Activated CD8-positive, alpha-beta memory T cell treated with anti-CD3 and anti-CD28 coated beads, Interleukin-2, amount 50 U/mL, for 24 hours (primary cell): ENCODE measurements at regions not wholly inside any gene's neighbourhood (a gene's known extent, or its start where the extent isn't known, plus 50 kb on each side); places are given as distances from the start of the nearest gene placed in this dataset.

Source experiments
- DNase-seq: peaks from one replicate; pipeline ENCODE4 v3.0.0-alpha.2; 2020; ENCODE audit errors: extremely low read depth

- DNase-seq: no peak
Measured at GRCh38 chr20:52578559-52578958, 387.0 kb upstream of the ZFP64 start.

- no peak for DNase-seq
Measured at GRCh38 chr20:52577696-52578095, 386.1 kb upstream of the ZFP64 start.

- DNase-seq: no peak
Measured at GRCh38 chr20:52572687-52573086, 381.1 kb upstream of the ZFP64 start.

- DNase-seq: no peak
Measured at GRCh38 chr20:52569201-52569600, 377.6 kb upstream of the ZFP64 start.

- no peak for DNase-seq
Measured at GRCh38 chr20:52565614-52566013, 374.0 kb upstream of the ZFP64 start.

GRCh38 chr20:52564594-52564993, 373.0 kb upstream of the ZFP64 start:
- DNase-seq: no peak

GRCh38 chr20:52552181-52552872, 360.7 kb upstream of the ZFP64 start:
- DNase-seq: no peak

- DNase-seq: no peak
Measured at GRCh38 chr20:52542131-52542530, 350.6 kb upstream of the ZFP64 start.

GRCh38 chr20:52540509-52540908, 348.9 kb upstream of the ZFP64 start:
- DNase-seq: no peak

- no peak for DNase-seq
Measured at GRCh38 chr20:52539891-52540290, 348.3 kb upstream of the ZFP64 start.

- no peak for DNase-seq
Measured at GRCh38 chr20:52536841-52537400, 345.3 kb upstream of the ZFP64 start.

- DNase-seq: no peak
Measured at GRCh38 chr20:52536040-52536439, 344.5 kb upstream of the ZFP64 start.

GRCh38 chr20:52534616-52535015, 343.0 kb upstream of the ZFP64 start:
- no peak for DNase-seq

GRCh38 chr20:52533401-52533800, 341.8 kb upstream of the ZFP64 start:
- DNase-seq: no peak

- no peak for DNase-seq
Measured at GRCh38 chr20:52532674-52533073, 341.1 kb upstream of the ZFP64 start.

- no peak for DNase-seq
Measured at GRCh38 chr20:52530571-52530970, 339.0 kb upstream of the ZFP64 start.

GRCh38 chr20:52529826-52530225, 338.2 kb upstream of the ZFP64 start:
- no peak for DNase-seq

- no peak for DNase-seq
Measured at GRCh38 chr20:52524861-52525260, 333.3 kb upstream of the ZFP64 start.

GRCh38 chr20:52518735-52519134, 327.2 kb upstream of the ZFP64 start:
- no peak for DNase-seq

- DNase-seq: no peak
Measured at GRCh38 chr20:52515877-52516276, 324.3 kb upstream of the ZFP64 start.

- DNase-seq: no peak
Measured at GRCh38 chr20:52500157-52500556, 308.6 kb upstream of the ZFP64 start.

- DNase-seq: no peak
Measured at GRCh38 chr20:52497731-52498130, 306.2 kb upstream of the ZFP64 start.

- DNase-seq: no peak
Measured at GRCh38 chr20:52496191-52496590, 304.6 kb upstream of the ZFP64 start.

- peak; percentile 19 for DNase-seq
Measured at GRCh38 chr20:52494244-52494643, 302.7 kb upstream of the ZFP64 start.
